ENCODE measurements at regions not wholly inside any gene's neighbourhood (a gene's known extent, or its start where the extent isn't known, plus 50 kb on each side); places are given as distances from the start of the nearest gene placed in this dataset.
A peak's percentile ranks its signal among the peaks of the same experiment; 100 is the strongest.

DNA sequence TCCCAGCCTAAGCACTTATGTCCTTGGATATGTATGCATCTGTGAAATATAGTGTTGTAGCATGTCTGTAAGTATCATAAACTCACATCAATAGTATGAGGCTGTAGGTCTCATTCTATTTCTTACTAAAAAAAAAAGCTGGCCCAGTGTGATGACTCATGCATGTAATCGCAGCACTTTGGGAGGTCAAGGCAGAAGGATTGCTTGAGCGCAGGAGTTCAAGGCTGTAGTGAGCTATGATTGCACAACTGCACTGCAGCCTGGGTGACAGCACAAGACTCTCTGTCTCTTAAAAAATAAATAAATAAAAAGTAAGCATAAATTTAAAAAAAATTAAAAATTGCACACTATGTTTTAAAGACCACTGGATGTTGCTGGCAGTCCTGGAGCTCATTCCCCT lies 79.1 kb upstream of the SPATA13 start:
- WGBS, 2 donors = 83 to 92% methylated on average over 2 of the region's 2 CpGs

GRCh38 chr13:24083141-24083540 lies 77.4 kb upstream of the SPATA13 start:
- no peak overlapping the region for H3K27ac ChIP-seq
- ATAC-seq (ENCODE audit: low FRiP score in 2 of 2) = no peak
- 58 to 91% methylated on average over 4 to 5 of the region's 5 CpGs for WGBS, 2 donors
- H3K36me3 ChIP-seq = no peaks in the 10 kb centered on the region
- no peak overlapping the region for H3K4me3 ChIP-seq
- DNase-seq = no peak
- TF ChIP-seq, protein P1, sequence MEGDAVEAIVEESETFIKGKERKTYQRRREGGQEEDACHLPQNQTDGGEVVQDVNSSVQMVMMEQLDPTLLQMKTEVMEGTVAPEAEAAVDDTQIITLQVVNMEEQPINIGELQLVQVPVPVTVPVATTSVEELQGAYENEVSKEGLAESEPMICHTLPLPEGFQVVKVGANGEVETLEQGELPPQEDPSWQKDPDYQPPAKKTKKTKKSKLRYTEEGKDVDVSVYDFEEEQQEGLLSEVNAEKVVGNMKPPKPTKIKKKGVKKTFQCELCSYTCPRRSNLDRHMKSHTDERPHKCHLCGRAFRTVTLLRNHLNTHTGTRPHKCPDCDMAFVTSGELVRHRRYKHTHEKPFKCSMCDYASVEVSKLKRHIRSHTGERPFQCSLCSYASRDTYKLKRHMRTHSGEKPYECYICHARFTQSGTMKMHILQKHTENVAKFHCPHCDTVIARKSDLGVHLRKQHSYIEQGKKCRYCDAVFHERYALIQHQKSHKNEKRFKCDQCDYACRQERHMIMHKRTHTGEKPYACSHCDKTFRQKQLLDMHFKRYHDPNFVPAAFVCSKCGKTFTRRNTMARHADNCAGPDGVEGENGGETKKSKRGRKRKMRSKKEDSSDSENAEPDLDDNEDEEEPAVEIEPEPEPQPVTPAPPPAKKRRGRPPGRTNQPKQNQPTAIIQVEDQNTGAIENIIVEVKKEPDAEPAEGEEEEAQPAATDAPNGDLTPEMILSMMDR (IDR thresholded peaks at IDR 0.05) = no peak
- TF ChIP-seq POLR2AphosphoS5 (IDR thresholded peaks at IDR 0.05) (no peak), EP300 (IDR thresholded peaks at IDR 0.05) (no peak)
- H3K4me1 ChIP-seq = peaks cover 10 to 27% (median 18%) of the 10 kb centered on the region in 4 donors
- H3K27me3 ChIP-seq = no peaks in the 10 kb centered on the region
- H3K9me3 ChIP-seq = no peaks in the 10 kb centered on the region

More for the DNA sequence above, 79.1 kb upstream of the SPATA13 start:
- Histone ChIP-seq H3K36me3 (no peaks in the 10 kb centered on the region), H3K4me3 (no peak overlapping the region), H3K27me3 (no peaks in the 10 kb centered on the region), H3K4me1 (peaks cover 0 to 13% (median 10%) of the 10 kb centered on the region in 4 donors), H3K9me3 (no peaks in the 10 kb centered on the region), H3K27ac (no peak overlapping the region)
- ATAC-seq (ENCODE audit: low FRiP score in 2 of 2) (no peak), DNase-seq (no peak)
- TF ChIP-seq, protein P1 (IDR thresholded peaks at IDR 0.05) = no peak
- TF ChIP-seq POLR2A (IDR thresholded peaks at IDR 0.05) (no peak), POLR2AphosphoS5 (IDR thresholded peaks at IDR 0.05) (no peak), EP300 (IDR thresholded peaks at IDR 0.05) (no peak)

DNA sequence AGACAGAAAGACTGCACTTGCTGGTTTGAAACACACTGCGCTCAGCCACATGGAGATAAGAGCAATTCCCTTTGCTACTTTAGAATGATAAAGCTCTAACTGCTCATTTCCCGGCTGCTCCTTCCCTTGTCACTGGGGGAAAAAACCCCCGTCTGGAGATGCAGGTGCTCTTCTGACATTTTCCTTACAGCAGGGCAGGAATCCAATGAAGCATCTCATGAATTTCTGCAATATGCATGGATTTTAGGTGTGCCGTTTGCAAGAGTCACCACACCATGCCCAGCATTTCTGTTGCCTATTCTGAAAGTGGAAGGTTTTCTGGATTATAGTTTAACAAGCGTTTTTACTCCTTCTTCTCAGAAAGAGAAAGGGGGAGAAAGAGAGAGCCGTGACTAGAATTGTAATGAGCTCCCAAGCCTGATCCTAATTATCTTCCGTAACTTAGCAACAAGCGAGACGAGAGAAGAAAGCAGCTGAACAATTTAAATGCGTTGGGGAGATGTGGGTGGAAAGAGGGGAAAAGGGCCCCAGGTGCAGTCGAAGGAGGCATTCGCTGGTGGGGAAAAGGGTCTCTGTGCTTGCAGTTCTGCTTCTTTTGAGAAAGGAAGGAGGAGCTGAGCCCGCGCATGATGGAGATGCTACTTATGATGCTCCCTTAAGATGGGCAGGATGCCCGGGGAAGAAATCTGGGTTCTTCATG lies 76.6 kb upstream of the SPATA13 start:
- 90 to 94% methylated on average over 15 of the region's 15 CpGs for WGBS, 2 donors
- ATAC-seq (ENCODE audit: low FRiP score in 2 of 2) (no peak), DNase-seq (no peak)
- Histone ChIP-seq H3K36me3 (no peaks in the 10 kb centered on the region), H3K9me3 (no peaks in the 10 kb centered on the region), H3K4me1 (peaks cover 10 to 27% (median 20%) of the 10 kb centered on the region in 4 donors), H3K27me3 (no peaks in the 10 kb centered on the region), H3K27ac (no peak overlapping the region), H3K4me3 (no peak overlapping the region)
- TF ChIP-seq, protein P1 (IDR thresholded peaks at IDR 0.05) = no peak
- TF ChIP-seq EP300 (IDR thresholded peaks at IDR 0.05) (no peak), POLR2A (IDR thresholded peaks at IDR 0.05) (no peak), POLR2AphosphoS5 (IDR thresholded peaks at IDR 0.05) (no peak)

DNA sequence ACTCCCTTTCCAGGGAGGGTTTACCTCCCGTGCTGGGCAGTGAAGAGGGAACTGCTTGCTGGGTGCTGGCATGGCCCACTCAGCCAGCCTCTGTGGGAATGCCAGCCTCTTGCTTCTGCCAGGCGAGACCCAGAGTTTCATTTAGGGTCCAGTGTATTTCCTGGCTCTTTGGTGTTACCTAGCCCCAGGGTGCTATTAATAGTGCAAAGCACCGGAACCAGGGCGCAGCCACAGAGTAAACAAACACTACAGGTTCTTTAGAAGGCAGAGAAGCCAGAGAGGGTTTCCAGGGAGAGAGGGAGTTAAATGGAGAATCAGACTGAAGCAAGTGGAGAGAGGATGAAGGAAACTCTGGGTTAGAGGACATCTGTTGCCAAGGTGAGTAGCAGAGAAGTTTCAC lies 74.9 kb upstream of the SPATA13 start:
- TF ChIP-seq POLR2AphosphoS5 (IDR thresholded peaks at IDR 0.05) (no peak), POLR2A (IDR thresholded peaks at IDR 0.05) (no peak), EP300 (IDR thresholded peaks at IDR 0.05) (no peak)
- TF ChIP-seq, protein P1 (IDR thresholded peaks at IDR 0.05) = no peak
- Histone ChIP-seq H3K4me1 (peaks cover 15 to 27% (median 20%) of the 10 kb centered on the region in 4 donors), H3K9me3 (no peaks in the 10 kb centered on the region), H3K4me3 (no peak overlapping the region), H3K27ac (peak overlapping the region in 2 of 4 donors; percentile 30 to 64), H3K36me3 (no peaks in the 10 kb centered on the region), H3K27me3 (no peaks in the 10 kb centered on the region)
- ATAC-seq (ENCODE audit: low FRiP score in 2 of 2) (peak in 1 of 2 donors; percentile 55), DNase-seq (no peak)
- WGBS, 2 donors = 44 to 53% methylated on average over 4 of the region's 4 CpGs

DNA sequence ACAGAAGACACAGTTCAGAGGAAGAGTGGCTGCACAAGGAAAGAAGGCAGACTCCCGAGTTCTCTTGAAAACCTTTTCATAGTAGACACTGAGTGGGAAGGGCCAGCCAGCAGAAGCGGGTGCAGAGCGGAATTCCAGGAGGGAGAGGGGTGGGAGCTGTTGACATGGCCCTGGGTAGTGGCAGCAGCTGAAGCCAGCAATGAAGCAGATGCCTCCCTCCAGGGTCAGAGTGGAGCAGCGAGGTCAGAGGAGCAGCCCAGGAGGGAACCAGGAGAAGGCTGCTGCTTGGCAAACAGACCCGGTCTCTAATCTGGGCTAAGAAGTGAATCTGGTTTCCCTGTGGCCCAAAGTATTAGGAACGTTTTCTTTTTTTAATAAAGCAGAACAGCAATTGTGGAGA lies 73.9 kb upstream of the SPATA13 start:
- Histone ChIP-seq H3K36me3 (no peaks in the 10 kb centered on the region), H3K27me3 (no peaks in the 10 kb centered on the region), H3K9me3 (no peaks in the 10 kb centered on the region), H3K27ac (no peak overlapping the region), H3K4me3 (no peak overlapping the region), H3K4me1 (peaks cover 23 to 32% (median 24%) of the 10 kb centered on the region in 4 donors)
- TF ChIP-seq, protein P1 (IDR thresholded peaks at IDR 0.05) = no peak
- TF ChIP-seq POLR2A (IDR thresholded peaks at IDR 0.05) (no peak), EP300 (IDR thresholded peaks at IDR 0.05) (no peak), POLR2AphosphoS5 (IDR thresholded peaks at IDR 0.05) (no peak)
- whole genome bisulfite sequencing, 2 donors = 83 to 91% methylated on average over 6 of the region's 6 CpGs
- ATAC-seq (ENCODE audit: low FRiP score in 2 of 2) (no peak), DNase-seq (no peak)

Measured in upper lobe of left lung (tissue), 6 donors.